Astrocyte of the cerebellum (primary cell): ENCODE measurements at regions not wholly inside any gene's neighbourhood (a gene's known extent, or its start where the extent isn't known, plus 50 kb on each side); places are given as distances from the start of the nearest gene placed in this dataset.
A peak's percentile ranks its signal among the peaks of the same experiment; 100 is the strongest.

ENCODE experiments used
- DNase-seq: peaks from one replicate; pipeline ENCODE4 v3.0.0-alpha.2; 2011; ENCODE audit warnings: low read depth
- H3K4me3 ChIP-seq: 2 replicates; pipeline ENCODE4 v1.5.1; 2011; ENCODE audit warnings: mild to moderate bottlenecking, low read depth, low read length, moderate library complexity
- CTCF ChIP-seq: IDR thresholded peaks from 2 replicates; pipeline ENCODE4 v1.5.1; 2012; ENCODE audit warnings: low read length, low read depth, moderate library complexity, mild to moderate bottlenecking; ENCODE audit errors: missing control alignments
- in situ Hi-C: cut with HindIII; loops from 2 replicates; pipeline ENCODE4 v1.10.0; 2017; ENCODE audit warnings: low sequenced_read_pairs

- in situ Hi-C loops = no loop called here
- TF ChIP-seq CTCF = no peak
- H3K4me3 ChIP-seq = no peak overlapping the region
- no peak for DNase-seq
Observed at GRCh38 chr12:30006021-30006420, 222.3 kb upstream of the TMTC1 start.

GRCh38 chr12:30003321-30003720 is 219.6 kb upstream of the TMTC1 start:
- TF ChIP-seq CTCF = no peak
- in situ Hi-C loops = no loop called here
- no peak overlapping the region for H3K4me3 ChIP-seq
- no peak for DNase-seq

GRCh38 chr12:30002677-30003076 is 218.9 kb upstream of the TMTC1 start:
- no peak for DNase-seq
- in situ Hi-C loops = no loop called here
- TF ChIP-seq CTCF = no peak
- H3K4me3 ChIP-seq = no peak overlapping the region

- in situ Hi-C loops = no loop called here
- peak; percentile 96 for DNase-seq
- no peak overlapping the region for H3K4me3 ChIP-seq
- TF ChIP-seq CTCF = no peak
Observed at GRCh38 chr12:30000401-30000800, 216.7 kb upstream of the TMTC1 start.

GRCh38 chr12:29996993-29997392 is 213.3 kb upstream of the TMTC1 start:
- TF ChIP-seq CTCF = no peak
- DNase-seq = no peak

GRCh38 chr12:29992366-29992765 is 208.6 kb upstream of the TMTC1 start:
- H3K4me3 ChIP-seq = no peak overlapping the region
- in situ Hi-C loops = no loop called here
- TF ChIP-seq CTCF = no peak
- DNase-seq = no peak

More at GRCh38 chr12:29996993-29997392, 213.3 kb upstream of the TMTC1 start:
- no peak overlapping the region for H3K4me3 ChIP-seq
- in situ Hi-C loops = loop anchor here (5.0 kb wide), 1 partner anchor 60 kb away; no protein-coding TSS in a partner anchor

GRCh38 chr12:29991924-29992323 is 208.2 kb upstream of the TMTC1 start:
- no peak for DNase-seq
- no peak for TF ChIP-seq CTCF
- in situ Hi-C loops = no loop called here

More at GRCh38 chr12:29991924-29992323, 208.2 kb upstream of the TMTC1 start:
- H3K4me3 ChIP-seq = no peak overlapping the region
